Nephron progenitor cell (in vitro differentiated cells): ENCODE measurements at regions not wholly inside any gene's neighbourhood (a gene's known extent, or its start where the extent isn't known, plus 50 kb on each side); places are given as distances from the start of the nearest gene placed in this dataset.

Experiments used
- DNase-seq: peaks from one replicate; pipeline ENCODE4 v3.0.0; 2021
- H3K27ac Mint-ChIP-seq: 2 replicates; pipeline ENCODE4 v1.8.0; 2021; ENCODE audit warnings: mild to moderate bottlenecking, moderate library complexity, mixed read lengths
- H3K27me3 Mint-ChIP-seq: 2 replicates; pipeline ENCODE4 v1.8.0; 2021; ENCODE audit warnings: mild to moderate bottlenecking, low read depth, mixed read lengths; ENCODE audit not compliant: poor library complexity
- H3K36me3 Mint-ChIP-seq: 2 replicates; pipeline ENCODE4 v1.8.0; 2021; ENCODE audit warnings: low read depth, mixed read lengths
- H3K4me1 Mint-ChIP-seq: 2 replicates; pipeline ENCODE4 v1.8.0; 2021; ENCODE audit warnings: mixed read lengths
- H3K4me3 Mint-ChIP-seq: 2 replicates; pipeline ENCODE4 v1.8.0; 2021; ENCODE audit warnings: mild to moderate bottlenecking, moderate library complexity, mixed read lengths
- H3K9me3 Mint-ChIP-seq: 2 replicates; pipeline ENCODE4 v1.8.0; 2021; ENCODE audit warnings: mild to moderate bottlenecking, moderate library complexity, mixed read lengths
- TF ChIP-seq, protein P1 (sequence below): fragments of 200-600 bp; sonication (generic); IDR thresholded peaks from 2 replicates; pipeline ENCODE4 v1.5.0; 2021; ENCODE audit warnings: antibody characterized with exemption

DNA sequence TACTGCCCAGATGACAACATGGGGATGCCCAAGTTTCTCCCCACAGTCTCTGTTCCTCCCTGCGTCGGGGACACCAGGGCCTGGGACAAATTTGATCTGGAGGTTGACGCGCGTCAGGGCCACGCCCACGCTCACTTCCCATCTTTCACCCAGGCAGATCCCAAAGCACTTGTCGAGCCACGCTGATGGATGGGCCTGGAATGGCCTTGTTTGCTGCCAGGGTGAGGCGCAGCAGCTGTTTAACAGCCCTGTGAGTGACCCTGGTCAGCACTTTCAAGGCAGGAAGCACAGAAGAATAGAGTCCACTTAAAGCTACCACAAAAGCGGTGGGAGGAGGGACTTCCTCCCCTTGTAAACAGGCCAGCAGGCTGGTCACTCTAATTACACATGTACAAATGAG, 324.7 kb upstream of the JARID2 start:
- peak; percentile 76 for DNase-seq
- Mint-ChIP-seq H3K9me3 (peaks cover 3% of the 10 kb centered on the region), H3K36me3 (no peaks in the 10 kb centered on the region), H3K27ac (peak overlapping the region; percentile 96), H3K4me3 (peak overlapping the region; percentile 46), H3K4me1 (peaks cover 95% of the 10 kb centered on the region), H3K27me3 (no peaks in the 10 kb centered on the region)
- TF ChIP-seq, protein P1, sequence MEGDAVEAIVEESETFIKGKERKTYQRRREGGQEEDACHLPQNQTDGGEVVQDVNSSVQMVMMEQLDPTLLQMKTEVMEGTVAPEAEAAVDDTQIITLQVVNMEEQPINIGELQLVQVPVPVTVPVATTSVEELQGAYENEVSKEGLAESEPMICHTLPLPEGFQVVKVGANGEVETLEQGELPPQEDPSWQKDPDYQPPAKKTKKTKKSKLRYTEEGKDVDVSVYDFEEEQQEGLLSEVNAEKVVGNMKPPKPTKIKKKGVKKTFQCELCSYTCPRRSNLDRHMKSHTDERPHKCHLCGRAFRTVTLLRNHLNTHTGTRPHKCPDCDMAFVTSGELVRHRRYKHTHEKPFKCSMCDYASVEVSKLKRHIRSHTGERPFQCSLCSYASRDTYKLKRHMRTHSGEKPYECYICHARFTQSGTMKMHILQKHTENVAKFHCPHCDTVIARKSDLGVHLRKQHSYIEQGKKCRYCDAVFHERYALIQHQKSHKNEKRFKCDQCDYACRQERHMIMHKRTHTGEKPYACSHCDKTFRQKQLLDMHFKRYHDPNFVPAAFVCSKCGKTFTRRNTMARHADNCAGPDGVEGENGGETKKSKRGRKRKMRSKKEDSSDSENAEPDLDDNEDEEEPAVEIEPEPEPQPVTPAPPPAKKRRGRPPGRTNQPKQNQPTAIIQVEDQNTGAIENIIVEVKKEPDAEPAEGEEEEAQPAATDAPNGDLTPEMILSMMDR = no peak

DNA sequence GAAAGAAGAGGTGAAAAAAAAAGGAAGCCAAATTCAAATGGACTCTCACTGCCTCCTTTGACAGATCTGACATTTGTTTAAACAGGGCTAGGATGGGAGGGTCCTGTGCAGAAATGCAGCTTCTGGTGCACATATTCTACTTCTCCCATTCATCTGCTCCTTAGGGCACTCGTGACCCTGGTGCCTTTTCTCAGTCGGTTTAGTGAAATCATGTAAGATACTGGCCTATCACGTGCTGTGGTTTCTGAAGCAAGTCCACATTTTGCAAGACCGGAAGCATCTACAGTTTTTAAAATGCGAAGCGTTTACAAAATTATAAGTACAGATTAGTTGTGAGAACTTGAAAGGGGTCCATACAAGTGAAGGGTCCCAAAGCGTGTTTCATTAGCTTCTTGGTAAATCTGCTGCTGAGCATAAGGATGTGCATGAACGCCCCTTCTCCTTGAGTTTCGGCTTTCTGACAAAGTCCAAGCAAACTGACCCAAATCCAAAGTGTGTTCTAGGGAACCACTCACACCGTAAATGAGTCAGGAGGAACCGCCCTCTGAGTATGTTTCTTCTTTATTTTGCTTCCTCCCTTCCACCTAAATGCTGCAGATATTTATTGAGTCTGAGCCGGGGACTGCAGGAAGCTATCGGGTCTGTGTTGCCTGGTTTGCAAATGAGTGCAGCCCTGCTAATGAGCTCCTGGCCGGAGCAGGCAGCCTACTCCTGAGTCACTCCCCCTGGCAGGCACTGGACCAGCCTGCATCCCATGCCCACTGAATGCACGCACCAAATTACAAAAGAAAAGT, 323.8 kb upstream of the JARID2 start:
- Mint-ChIP-seq H3K27ac (peak overlapping the region; percentile 96), H3K9me3 (peaks cover 3% of the 10 kb centered on the region), H3K4me1 (peaks cover 88% of the 10 kb centered on the region), H3K27me3 (no peaks in the 10 kb centered on the region), H3K36me3 (no peaks in the 10 kb centered on the region), H3K4me3 (peak overlapping the region; percentile 64)
- no peak for DNase-seq
- TF ChIP-seq, protein P1 = no peak

DNA sequence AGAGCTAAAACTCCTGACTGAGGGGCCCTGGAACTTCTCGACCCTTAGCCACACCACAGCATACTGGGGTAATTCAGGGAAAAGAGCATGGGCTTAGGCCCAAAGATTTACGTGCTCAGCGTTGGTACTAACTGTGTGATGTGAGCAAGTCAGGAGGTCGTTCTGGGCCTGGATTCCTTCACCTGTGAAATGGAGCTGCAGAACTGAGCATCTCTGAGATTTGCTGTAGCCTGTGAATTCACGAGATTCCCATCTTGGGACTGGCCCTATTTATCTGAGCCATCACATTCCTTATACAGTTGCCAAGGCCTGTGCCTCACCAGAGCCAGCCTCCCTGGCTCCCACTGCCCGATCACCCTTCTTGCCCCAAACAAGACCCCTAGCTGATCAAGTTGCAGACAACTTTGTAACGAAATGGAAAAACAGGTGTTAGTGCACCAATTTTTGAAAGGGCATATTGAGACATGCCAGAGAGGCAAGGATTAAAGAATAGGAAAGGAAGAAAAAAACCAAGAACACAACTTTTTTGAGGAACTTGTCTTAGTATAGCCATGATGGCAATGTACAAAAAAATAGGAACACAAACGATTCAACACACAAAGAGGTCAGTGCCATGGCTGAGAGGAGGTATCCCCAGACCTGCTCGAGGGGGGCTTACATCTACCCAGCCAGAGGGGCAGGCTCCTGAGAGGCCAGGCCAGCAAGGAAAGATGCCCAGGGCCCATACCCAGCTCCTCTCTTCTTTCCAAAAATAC, 323.0 kb upstream of the JARID2 start:
- peaks cover 80% of the 10 kb centered on the region for H3K4me1 Mint-ChIP-seq
- H3K9me3 Mint-ChIP-seq = no peaks in the 10 kb centered on the region
- no peaks in the 10 kb centered on the region for H3K27me3 Mint-ChIP-seq
- no peaks in the 10 kb centered on the region for H3K36me3 Mint-ChIP-seq
- peak overlapping the region; percentile 58 for H3K4me3 Mint-ChIP-seq
- TF ChIP-seq, protein P1 = no peak
- no peak for DNase-seq
- peak overlapping the region; percentile 79 for H3K27ac Mint-ChIP-seq

DNA sequence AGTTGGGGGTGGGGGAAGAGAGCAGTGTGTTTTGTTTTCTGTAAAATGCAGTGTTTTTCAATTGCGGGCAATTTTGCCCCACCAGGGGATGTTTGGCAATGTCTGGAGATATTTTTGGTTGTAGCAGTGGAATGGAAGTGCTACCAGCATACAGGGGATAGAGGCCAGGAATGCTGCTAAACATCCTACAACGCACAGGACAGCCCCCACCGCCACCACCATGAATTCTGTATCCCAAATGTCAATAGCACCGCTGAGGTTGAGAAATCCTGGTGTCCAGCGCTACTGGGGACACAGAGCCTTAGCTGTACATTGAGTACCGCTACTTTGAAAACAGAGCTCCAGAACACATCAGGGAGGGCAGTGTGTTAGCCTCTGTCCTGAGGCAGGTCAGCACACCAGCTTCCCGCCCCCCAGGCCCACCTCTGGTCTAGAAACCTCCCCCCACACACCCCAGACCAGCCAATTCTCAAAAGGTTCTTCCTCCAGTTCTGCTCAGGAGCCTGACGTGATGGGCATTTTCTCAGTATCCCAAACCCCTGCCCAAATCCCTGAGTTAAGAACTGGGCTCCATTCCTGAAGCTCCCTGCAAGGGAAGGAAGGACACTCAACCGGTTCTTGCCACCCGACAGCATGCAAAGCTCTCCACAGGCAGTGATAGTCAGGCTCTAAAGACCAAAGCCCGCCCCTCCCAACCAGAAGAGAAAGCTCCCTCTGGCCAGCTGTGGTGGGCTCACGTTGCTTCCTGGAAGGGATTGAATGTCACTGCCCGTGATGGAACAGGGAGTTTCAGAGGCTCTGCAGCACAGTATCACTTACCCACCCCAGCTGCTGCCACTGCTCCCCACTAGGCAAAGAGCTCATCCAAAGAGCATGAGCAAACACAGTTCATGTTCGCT, 321.5 kb upstream of the JARID2 start:
- Mint-ChIP-seq H3K9me3 (no peaks in the 10 kb centered on the region), H3K27ac (peak overlapping the region; percentile 95), H3K4me3 (peak overlapping the region; percentile 66), H3K27me3 (no peaks in the 10 kb centered on the region), H3K4me1 (peaks cover 71% of the 10 kb centered on the region), H3K36me3 (no peaks in the 10 kb centered on the region)
- TF ChIP-seq, protein P1 = no peak
- peak; percentile 68 for DNase-seq

DNA sequence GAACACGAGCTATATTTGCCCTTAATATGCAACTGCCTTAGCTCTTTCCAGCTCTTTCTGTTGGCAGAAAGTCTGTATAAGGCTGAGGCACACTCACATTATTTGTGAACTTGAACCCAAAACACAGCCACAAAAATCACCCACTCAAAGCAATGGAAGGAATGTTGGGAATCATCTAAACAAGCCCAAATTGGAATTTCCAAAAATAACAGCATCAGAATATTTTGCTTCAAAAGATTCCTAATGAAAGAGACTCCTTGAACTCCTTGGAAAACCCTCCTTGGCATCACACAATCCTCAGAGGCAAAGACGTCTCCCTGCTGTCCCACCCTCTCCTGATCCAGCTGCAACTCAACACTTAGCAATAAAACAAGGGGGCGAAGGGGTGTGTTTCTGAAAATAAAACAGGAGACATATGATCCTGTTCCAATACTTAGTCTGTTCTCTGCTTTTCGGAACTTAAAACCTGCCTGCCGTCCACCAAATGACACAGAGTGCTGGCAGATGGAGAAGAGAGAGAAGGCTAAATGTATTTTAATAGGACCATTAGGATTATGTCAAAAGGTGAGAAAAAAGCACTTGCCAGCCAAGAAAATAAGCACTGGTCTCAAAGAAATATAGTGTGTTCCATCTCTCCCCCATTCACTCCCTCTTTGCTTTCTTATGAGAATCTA, 320.7 kb upstream of the JARID2 start:
- Mint-ChIP-seq H3K9me3 (no peaks in the 10 kb centered on the region), H3K27ac (peak overlapping the region; percentile 95), H3K36me3 (no peaks in the 10 kb centered on the region), H3K27me3 (no peaks in the 10 kb centered on the region), H3K4me1 (peaks cover 74% of the 10 kb centered on the region), H3K4me3 (peak overlapping the region; percentile 66)
- DNase-seq = no peak
- TF ChIP-seq, protein P1 = no peak
